ENCODE measurements at regions not wholly inside any gene's neighbourhood (a gene's known extent, or its start where the extent isn't known, plus 50 kb on each side); places are given as distances from the start of the nearest gene placed in this dataset.

DNA sequence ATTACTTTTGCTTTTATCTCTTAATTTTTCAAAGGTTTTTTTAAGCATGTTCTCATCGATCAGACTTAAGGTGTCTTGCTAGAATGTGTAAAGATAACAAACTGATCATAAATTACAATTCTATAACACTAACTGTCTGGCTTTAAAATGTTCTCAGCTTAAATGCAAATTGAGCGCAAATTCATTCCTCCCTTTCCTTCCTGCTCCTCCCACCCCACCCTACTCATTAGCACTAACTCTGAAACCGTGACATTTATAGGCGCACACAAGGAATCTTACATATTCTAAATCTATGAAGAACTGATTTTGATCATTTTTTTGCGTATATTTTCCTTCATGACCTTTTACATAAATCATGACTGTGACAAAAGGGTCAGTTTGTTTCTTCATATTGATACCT is 590.0 kb upstream of the DIAPH2 start:
- TF ChIP-seq, protein P1, sequence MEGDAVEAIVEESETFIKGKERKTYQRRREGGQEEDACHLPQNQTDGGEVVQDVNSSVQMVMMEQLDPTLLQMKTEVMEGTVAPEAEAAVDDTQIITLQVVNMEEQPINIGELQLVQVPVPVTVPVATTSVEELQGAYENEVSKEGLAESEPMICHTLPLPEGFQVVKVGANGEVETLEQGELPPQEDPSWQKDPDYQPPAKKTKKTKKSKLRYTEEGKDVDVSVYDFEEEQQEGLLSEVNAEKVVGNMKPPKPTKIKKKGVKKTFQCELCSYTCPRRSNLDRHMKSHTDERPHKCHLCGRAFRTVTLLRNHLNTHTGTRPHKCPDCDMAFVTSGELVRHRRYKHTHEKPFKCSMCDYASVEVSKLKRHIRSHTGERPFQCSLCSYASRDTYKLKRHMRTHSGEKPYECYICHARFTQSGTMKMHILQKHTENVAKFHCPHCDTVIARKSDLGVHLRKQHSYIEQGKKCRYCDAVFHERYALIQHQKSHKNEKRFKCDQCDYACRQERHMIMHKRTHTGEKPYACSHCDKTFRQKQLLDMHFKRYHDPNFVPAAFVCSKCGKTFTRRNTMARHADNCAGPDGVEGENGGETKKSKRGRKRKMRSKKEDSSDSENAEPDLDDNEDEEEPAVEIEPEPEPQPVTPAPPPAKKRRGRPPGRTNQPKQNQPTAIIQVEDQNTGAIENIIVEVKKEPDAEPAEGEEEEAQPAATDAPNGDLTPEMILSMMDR (IDR thresholded peaks at IDR 0.05; ENCODE audit: low read depth, low read length) = no peak
- TF ChIP-seq EZH2phosphoT487 (IDR thresholded peaks at IDR 0.05; ENCODE audit: low read depth) = no peak
